Tibial nerve (tissue), 4 donors: ENCODE measurements at regions not wholly inside any gene's neighbourhood (a gene's known extent, or its start where the extent isn't known, plus 50 kb on each side); places are given as distances from the start of the nearest gene placed in this dataset.

Experiments
- DNase-seq, 2 donors: peaks; one replicate each; pipeline ENCODE4 v3.0.0-alpha.2; 2019; ENCODE audit warnings: low spot score in 2 of 2
- H3K27ac ChIP-seq, 4 donors: fragments of 200-600 bp; sonication (generic) in 3 of 4; one replicate each; pipeline ENCODE4 v1.5.1; 2017 to 2019; ENCODE audit warnings: mild to moderate bottlenecking in 1 of 4
- H3K27me3 ChIP-seq, 2 donors: fragments of 200-600 bp; sonication (generic) in 1 of 2; one replicate each; pipeline versions ENCODE4 v1.5.1 to v1.6.0; 2017 to 2019
- H3K36me3 ChIP-seq, 3 donors: fragments of 200-600 bp; sonication (generic); one replicate each; pipeline ENCODE4 v1.5.1; 2018 to 2019
- H3K4me1 ChIP-seq, 4 donors: fragments of 200-600 bp; sonication (generic) in 3 of 4; one replicate each; pipeline ENCODE4 v1.5.1; 2017 to 2019
- H3K4me3 ChIP-seq, 4 donors: fragments of 200-600 bp; sonication (generic) in 3 of 4; one replicate each; pipeline ENCODE4 v1.5.1; 2017 to 2019; ENCODE audit warnings: mild to moderate bottlenecking in 1 of 4, moderate library complexity in 1 of 4
- H3K9me3 ChIP-seq, 4 donors: fragments of 200-600 bp; sonication (generic) in 3 of 4; one replicate each; pipeline ENCODE4 v1.5.1; 2017 to 2019
- CTCF ChIP-seq, 5 experiments: fragments of 200-600 bp in 3 of 5; fragments of 450-650 bp in 2 of 5; sonication (generic) in 3 of 5; IDR thresholded peaks; one replicate each; pipeline ENCODE4 v1.5.1; 2016 to 2019; ENCODE audit warnings: antibody characterized with exemption in 5 of 5, mild to moderate bottlenecking in 3 of 5, moderate library complexity in 2 of 5
- EP300 ChIP-seq, 2 donors: sonication (generic); formaldehyde crosslinking; IDR thresholded peaks; one replicate each; pipeline ENCODE4 v1.6.1; 2017; ENCODE audit warnings: antibody characterized with exemption in 2 of 2, mild to moderate bottlenecking in 1 of 2
- POLR2A ChIP-seq, 2 donors: fragments of 450-650 bp; IDR thresholded peaks; one replicate each; pipeline ENCODE4 v1.6.1; 2017; ENCODE audit warnings: antibody characterized with exemption in 2 of 2, mild to moderate bottlenecking in 2 of 2, moderate library complexity in 2 of 2
- WGBS, 2 donors: methylation state at CpG; one replicate each; pipeline ENCODE4 v1.1.5; 2018; 5-methylcytosine and 5-hydroxymethylcytosine counted together

- Histone ChIP-seq H3K36me3 (no peaks in the 10 kb centered on the region), H3K27me3 (no peaks in the 10 kb centered on the region), H3K4me1 (no peaks in the 10 kb centered on the region), H3K27ac (no peak overlapping the region), H3K9me3 (no peaks in the 10 kb centered on the region), H3K4me3 (no peak overlapping the region)
- no peak for TF ChIP-seq EP300 (IDR thresholded peaks at IDR 0.05)
- TF ChIP-seq POLR2A (IDR thresholded peaks at IDR 0.05): no peak
- no peak for DNase-seq
- WGBS, 2 donors: 89% methylated on average over 1 of the region's 1 CpG
These were observed 947.9 kb downstream of the PDHA2 start for GRCh38 chr4:96787766-96788165.

- 82 to 88% methylated on average over 2 of the region's 2 CpGs for WGBS, 2 donors
- Histone ChIP-seq H3K27ac (no peak overlapping the region), H3K4me3 (no peak overlapping the region)
These were observed 969.7 kb downstream of the PDHA2 start for GRCh38 chr4:96809563-96809962.

GRCh38 chr4:96827086-96827485, 987.2 kb downstream of the PDHA2 start:
- TF ChIP-seq CTCF (IDR thresholded peaks at IDR 0.05): no peak
- no peak for TF ChIP-seq POLR2A (IDR thresholded peaks at IDR 0.05)
- TF ChIP-seq EP300 (IDR thresholded peaks at IDR 0.05): no peak
- H3K9me3 ChIP-seq: no peaks in the 10 kb centered on the region
- no peaks in the 10 kb centered on the region for H3K27me3 ChIP-seq
- 28 to 35% methylated on average over 4 of the region's 4 CpGs for WGBS, 2 donors
- peaks cover 0 to 9% (median 0%) of the 10 kb centered on the region in 4 donors for H3K4me1 ChIP-seq
- H3K27ac ChIP-seq: no peak overlapping the region
- no peak overlapping the region for H3K4me3 ChIP-seq
- H3K36me3 ChIP-seq: no peaks in the 10 kb centered on the region
- DNase-seq: no peak

More at GRCh38 chr4:96809563-96809962, 969.7 kb downstream of the PDHA2 start:
- Histone ChIP-seq H3K4me1 (no peaks in the 10 kb centered on the region), H3K27me3 (no peaks in the 10 kb centered on the region), H3K36me3 (no peaks in the 10 kb centered on the region), H3K9me3 (no peaks in the 10 kb centered on the region)
- DNase-seq: no peak
- TF ChIP-seq CTCF (IDR thresholded peaks at IDR 0.05): no peak
- TF ChIP-seq EP300 (IDR thresholded peaks at IDR 0.05): no peak
- TF ChIP-seq POLR2A (IDR thresholded peaks at IDR 0.05): no peak

GRCh38 chr4:96833831-96834230, 993.9 kb downstream of the PDHA2 start:
- WGBS, 2 donors: 75 to 78% methylated on average over 2 of the region's 2 CpGs
- TF ChIP-seq POLR2A (IDR thresholded peaks at IDR 0.05): no peak
- TF ChIP-seq EP300 (IDR thresholded peaks at IDR 0.05): no peak
- no peak for TF ChIP-seq CTCF (IDR thresholded peaks at IDR 0.05)
- H3K27me3 ChIP-seq: no peaks in the 10 kb centered on the region
- no peaks in the 10 kb centered on the region for H3K4me1 ChIP-seq
- peaks cover 0 to 5% (median 0%) of the 10 kb centered on the region in 4 donors for H3K9me3 ChIP-seq
- DNase-seq: no peak
- H3K36me3 ChIP-seq: no peaks in the 10 kb centered on the region
- H3K27ac ChIP-seq: no peak overlapping the region
- H3K4me3 ChIP-seq: no peak overlapping the region

GRCh38 chr4:96835991-96836390, 996.1 kb downstream of the PDHA2 start:
- Histone ChIP-seq H3K36me3 (no peaks in the 10 kb centered on the region), H3K4me1 (no peaks in the 10 kb centered on the region), H3K4me3 (no peak overlapping the region), H3K9me3 (peaks cover 0 to 5% (median 0%) of the 10 kb centered on the region in 4 donors), H3K27ac (no peak overlapping the region), H3K27me3 (no peaks in the 10 kb centered on the region)
- TF ChIP-seq POLR2A (IDR thresholded peaks at IDR 0.05) (no peak), EP300 (IDR thresholded peaks at IDR 0.05) (no peak), CTCF (IDR thresholded peaks at IDR 0.05) (no peak)
- 50 to 65% methylated on average over 3 of the region's 3 CpGs for WGBS, 2 donors
- no peak for DNase-seq

GRCh38 chr4:96839441-96839840, 999.5 kb downstream of the PDHA2 start:
- Histone ChIP-seq H3K36me3 (no peaks in the 10 kb centered on the region), H3K27me3 (no peaks in the 10 kb centered on the region), H3K9me3 (peaks cover 0 to 5% (median 0%) of the 10 kb centered on the region in 4 donors), H3K4me1 (no peaks in the 10 kb centered on the region), H3K27ac (no peak overlapping the region), H3K4me3 (no peak overlapping the region)
- no peak for TF ChIP-seq EP300 (IDR thresholded peaks at IDR 0.05)
- TF ChIP-seq CTCF (IDR thresholded peaks at IDR 0.05): no peak
- no peak for TF ChIP-seq POLR2A (IDR thresholded peaks at IDR 0.05)
- WGBS, 2 donors: 82 to 89% methylated on average over 2 of the region's 2 CpGs
- no peak for DNase-seq
